ENCODE measurements at regions not wholly inside any gene's neighbourhood (a gene's known extent, or its start where the extent isn't known, plus 50 kb on each side); places are given as distances from the start of the nearest gene placed in this dataset.

DNA sequence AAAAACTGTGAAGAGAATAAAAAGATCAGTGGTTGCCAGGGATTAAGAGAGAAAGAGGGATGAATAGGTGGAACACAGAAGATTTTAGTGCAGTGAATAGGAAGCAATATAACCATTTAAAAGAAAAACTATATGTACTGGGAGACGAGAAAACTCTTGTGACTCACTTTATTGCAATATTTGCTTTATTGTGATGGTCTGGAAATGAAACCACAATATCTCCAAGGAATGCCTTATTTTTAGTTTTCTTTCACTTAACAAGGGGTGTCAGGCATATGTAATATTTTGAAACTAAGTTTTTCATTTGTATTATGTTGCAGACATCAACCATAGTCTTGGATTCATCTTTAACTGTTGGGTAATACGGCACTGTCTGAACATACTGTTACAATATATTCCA, 1308.2 kb downstream of the PCDH9 start:
- Histone ChIP-seq H3K79me1 (ENCODE audit: low read depth in 1 of 2, low read length in 2 of 2) (no peaks in the 10 kb centered on the region), H4K8ac (ENCODE audit: low read depth in 2 of 2, low read length in 2 of 2) (no peak overlapping the region), H4K5ac (ENCODE audit: low read depth, low read length) (no peak overlapping the region), H2BK5ac (ENCODE audit: low read depth, low read length, poor library complexity, severe bottlenecking) (no peak overlapping the region), H3K27ac (ENCODE audit: insufficient read depth, low read length) (no peak overlapping the region), H3K56ac (ENCODE audit: extremely low read depth, insufficient read depth, low read length) (no peak overlapping the region), H3K4me1 (ENCODE audit: control insufficient read depth, insufficient read depth, low read length) (no peaks in the 10 kb centered on the region), H3K27me3 (ENCODE audit: control insufficient read depth, insufficient read depth, low read length) (no peaks in the 10 kb centered on the region), H4K20me1 (ENCODE audit: insufficient read depth, low read length) (no peaks in the 10 kb centered on the region), H2BK20ac (ENCODE audit: low read depth, low read length) (no peak overlapping the region), H2AK9ac (replicated peaks; ENCODE audit: low read depth, low read length, poor library complexity) (no peak overlapping the region), H3K9me1 (ENCODE audit: insufficient read depth, low read length) (no peaks in the 10 kb centered on the region), H3K4me3 (ENCODE audit: insufficient read depth, low read depth, low read length) (no peak overlapping the region), H3K36me3 (ENCODE audit: control insufficient read depth, insufficient read depth, low read length) (no peaks in the 10 kb centered on the region), H3K4ac (ENCODE audit: low read depth, low read length) (no peak overlapping the region), H2BK120ac (ENCODE audit: low read depth, low read length) (no peak overlapping the region), H2BK15ac (ENCODE audit: low read depth, low read length) (no peak overlapping the region), H2AK5ac (ENCODE audit: low read depth, low read length) (no peak overlapping the region), H3K23ac (ENCODE audit: low read depth, low read length) (no peak overlapping the region), H3K14ac (replicated peaks; ENCODE audit: low read depth, low read length) (no peak overlapping the region), H3K9ac (ENCODE audit: low read depth, low read length) (no peak overlapping the region), H4K91ac (ENCODE audit: insufficient read depth, low read depth, low read length) (no peak overlapping the region), H3K9me3 (ENCODE audit: control insufficient read depth, insufficient read depth, low read length) (no peaks in the 10 kb centered on the region), H3K18ac (ENCODE audit: low read depth, low read length) (no peak overlapping the region), H3K4me2 (ENCODE audit: low read depth, low read length) (no peak overlapping the region), H2AFZ (replicated peaks; ENCODE audit: low read length, poor library complexity) (no peak overlapping the region)
- WGBS, 2 experiments (ENCODE audit: extremely low coverage in 2 of 2, insufficient read length in 1 of 2) = no CpG with 5 or more reads among the region's 2 CpGs
- dilution Hi-C loops (cut with HindIII; ENCODE audit: low sequenced_read_pairs, unreplicated experiment) (no loop called here), in situ Hi-C loops (cut with MboI; ENCODE audit: low sequenced_read_pairs) (no loop called here), intact Hi-C loops (cut with micrococcal nuclease) (no loop called here)
- no TSS peak for BruUV-seq (replicated peaks)
- DNase-seq = no peak
- ChIA-PET CTCF (no interaction called here), POLR2A (ENCODE audit: unreplicated experiment) (no interaction called here)
- TF ChIP-seq, protein P1, sequence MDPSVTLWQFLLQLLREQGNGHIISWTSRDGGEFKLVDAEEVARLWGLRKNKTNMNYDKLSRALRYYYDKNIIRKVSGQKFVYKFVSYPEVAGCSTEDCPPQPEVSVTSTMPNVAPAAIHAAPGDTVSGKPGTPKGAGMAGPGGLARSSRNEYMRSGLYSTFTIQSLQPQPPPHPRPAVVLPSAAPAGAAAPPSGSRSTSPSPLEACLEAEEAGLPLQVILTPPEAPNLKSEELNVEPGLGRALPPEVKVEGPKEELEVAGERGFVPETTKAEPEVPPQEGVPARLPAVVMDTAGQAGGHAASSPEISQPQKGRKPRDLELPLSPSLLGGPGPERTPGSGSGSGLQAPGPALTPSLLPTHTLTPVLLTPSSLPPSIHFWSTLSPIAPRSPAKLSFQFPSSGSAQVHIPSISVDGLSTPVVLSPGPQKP (IDR thresholded peaks at IDR 0.05; ENCODE audit: borderline replicate concordance, low read depth, low read length) = no peak
- no peak for TF ChIP-seq FOS (IDR thresholded peaks at IDR 0.05; ENCODE audit: low read depth, low read length)
- TF ChIP-seq, protein P2, sequence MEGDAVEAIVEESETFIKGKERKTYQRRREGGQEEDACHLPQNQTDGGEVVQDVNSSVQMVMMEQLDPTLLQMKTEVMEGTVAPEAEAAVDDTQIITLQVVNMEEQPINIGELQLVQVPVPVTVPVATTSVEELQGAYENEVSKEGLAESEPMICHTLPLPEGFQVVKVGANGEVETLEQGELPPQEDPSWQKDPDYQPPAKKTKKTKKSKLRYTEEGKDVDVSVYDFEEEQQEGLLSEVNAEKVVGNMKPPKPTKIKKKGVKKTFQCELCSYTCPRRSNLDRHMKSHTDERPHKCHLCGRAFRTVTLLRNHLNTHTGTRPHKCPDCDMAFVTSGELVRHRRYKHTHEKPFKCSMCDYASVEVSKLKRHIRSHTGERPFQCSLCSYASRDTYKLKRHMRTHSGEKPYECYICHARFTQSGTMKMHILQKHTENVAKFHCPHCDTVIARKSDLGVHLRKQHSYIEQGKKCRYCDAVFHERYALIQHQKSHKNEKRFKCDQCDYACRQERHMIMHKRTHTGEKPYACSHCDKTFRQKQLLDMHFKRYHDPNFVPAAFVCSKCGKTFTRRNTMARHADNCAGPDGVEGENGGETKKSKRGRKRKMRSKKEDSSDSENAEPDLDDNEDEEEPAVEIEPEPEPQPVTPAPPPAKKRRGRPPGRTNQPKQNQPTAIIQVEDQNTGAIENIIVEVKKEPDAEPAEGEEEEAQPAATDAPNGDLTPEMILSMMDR (conservative IDR thresholded peaks at IDR 0.05; ENCODE audit: low read depth, low read length) = no peak
- TF ChIP-seq, protein P3, sequence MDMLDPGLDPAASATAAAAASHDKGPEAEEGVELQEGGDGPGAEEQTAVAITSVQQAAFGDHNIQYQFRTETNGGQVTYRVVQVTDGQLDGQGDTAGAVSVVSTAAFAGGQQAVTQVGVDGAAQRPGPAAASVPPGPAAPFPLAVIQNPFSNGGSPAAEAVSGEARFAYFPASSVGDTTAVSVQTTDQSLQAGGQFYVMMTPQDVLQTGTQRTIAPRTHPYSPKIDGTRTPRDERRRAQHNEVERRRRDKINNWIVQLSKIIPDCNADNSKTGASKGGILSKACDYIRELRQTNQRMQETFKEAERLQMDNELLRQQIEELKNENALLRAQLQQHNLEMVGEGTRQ (IDR thresholded peaks at IDR 0.05; ENCODE audit: low read depth, low read length) = no peak
- TF ChIP-seq MAFK (IDR thresholded peaks at IDR 0.05; ENCODE audit: low read depth, low read length) = no peak
- ATAC-seq (ENCODE audit: low read depth) = no peak
